ENCODE measurements at regions not wholly inside any gene's neighbourhood (a gene's known extent, or its start where the extent isn't known, plus 50 kb on each side); places are given as distances from the start of the nearest gene placed in this dataset.

DNA sequence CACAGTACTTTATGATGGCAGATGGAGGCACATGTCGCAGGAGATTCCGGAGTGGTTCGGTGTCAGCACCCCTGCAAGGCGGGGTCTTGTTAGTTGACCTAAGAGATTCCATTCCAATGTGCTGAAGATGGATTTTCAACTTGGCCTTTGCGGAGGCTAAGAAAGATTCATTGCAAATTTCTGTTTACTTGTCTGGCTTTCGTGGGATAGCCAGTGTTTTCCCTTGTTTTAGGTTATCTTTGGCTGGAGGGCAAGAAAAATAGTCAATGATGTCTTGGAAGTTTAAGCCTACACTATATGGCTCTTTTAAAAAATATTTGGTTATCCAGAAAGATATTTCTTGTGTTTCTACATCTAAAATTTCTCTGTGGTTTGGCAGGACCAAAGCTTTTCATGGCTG, 123.6 kb upstream of the PTCH1 start:
- intact Hi-C loops (cut with micrococcal nuclease) = no loop called here

More for the DNA sequence above, 123.6 kb upstream of the PTCH1 start:
- POLR2A ChIA-PET (ENCODE audit: unreplicated experiment) = no interaction called here
- Histone ChIP-seq H3K23ac (ENCODE audit: low read depth, low read length) (no peak overlapping the region), H3K9ac (ENCODE audit: low read depth, low read length) (no peak overlapping the region), H3K4me2 (ENCODE audit: low read depth, low read length) (no peak overlapping the region), H2BK5ac (ENCODE audit: low read depth, low read length, poor library complexity, severe bottlenecking) (no peak overlapping the region), H3K27me3 (ENCODE audit: control insufficient read depth, insufficient read depth, low read length) (peaks cover 2% of the 10 kb centered on the region; the same call in 1 of the 2 replicates), H3K4me3 (ENCODE audit: insufficient read depth, low read depth, low read length) (no peak overlapping the region), H3K18ac (ENCODE audit: low read depth, low read length) (no peak overlapping the region), H4K20me1 (ENCODE audit: insufficient read depth, low read length) (no peaks in the 10 kb centered on the region), H3K4ac (ENCODE audit: low read depth, low read length) (no peak overlapping the region), H3K79me1 (ENCODE audit: low read depth in 1 of 2, low read length in 2 of 2) (no peaks in the 10 kb centered on the region), H3K36me3 (ENCODE audit: control insufficient read depth, insufficient read depth, low read length) (no peaks in the 10 kb centered on the region), H3K9me1 (ENCODE audit: insufficient read depth, low read length) (no peaks in the 10 kb centered on the region), H4K8ac (ENCODE audit: low read depth in 2 of 2, low read length in 2 of 2) (no peak overlapping the region), H2BK15ac (ENCODE audit: low read depth, low read length) (no peak overlapping the region), H2AK9ac (replicated peaks; ENCODE audit: low read depth, low read length, poor library complexity) (no peak overlapping the region), H4K91ac (ENCODE audit: insufficient read depth, low read depth, low read length) (no peak overlapping the region), H2BK120ac (ENCODE audit: low read depth, low read length) (no peak overlapping the region), H2AK5ac (ENCODE audit: low read depth, low read length) (no peak overlapping the region), H3K14ac (replicated peaks; ENCODE audit: low read depth, low read length) (no peak overlapping the region), H3K56ac (ENCODE audit: extremely low read depth, insufficient read depth, low read length) (no peak overlapping the region), H3K4me1 (ENCODE audit: control insufficient read depth, insufficient read depth, low read length) (no peaks in the 10 kb centered on the region), H4K5ac (ENCODE audit: low read depth, low read length) (no peak overlapping the region), H3K27ac (ENCODE audit: insufficient read depth, low read length) (no peak overlapping the region), H2BK20ac (ENCODE audit: low read depth, low read length) (no peak overlapping the region), H2AFZ (replicated peaks; ENCODE audit: low read length, poor library complexity) (no peak overlapping the region), H3K9me3 (ENCODE audit: control insufficient read depth, insufficient read depth, low read length) (peaks cover 2% of the 10 kb centered on the region; the same call in 1 of the 2 replicates)
- in situ Hi-C loops (cut with MboI; ENCODE audit: low sequenced_read_pairs) (no loop called here), dilution Hi-C loops (cut with HindIII; ENCODE audit: low sequenced_read_pairs, unreplicated experiment) (no loop called here)
- BruUV-seq (replicated peaks) = no TSS peak
- TF ChIP-seq, protein P1, sequence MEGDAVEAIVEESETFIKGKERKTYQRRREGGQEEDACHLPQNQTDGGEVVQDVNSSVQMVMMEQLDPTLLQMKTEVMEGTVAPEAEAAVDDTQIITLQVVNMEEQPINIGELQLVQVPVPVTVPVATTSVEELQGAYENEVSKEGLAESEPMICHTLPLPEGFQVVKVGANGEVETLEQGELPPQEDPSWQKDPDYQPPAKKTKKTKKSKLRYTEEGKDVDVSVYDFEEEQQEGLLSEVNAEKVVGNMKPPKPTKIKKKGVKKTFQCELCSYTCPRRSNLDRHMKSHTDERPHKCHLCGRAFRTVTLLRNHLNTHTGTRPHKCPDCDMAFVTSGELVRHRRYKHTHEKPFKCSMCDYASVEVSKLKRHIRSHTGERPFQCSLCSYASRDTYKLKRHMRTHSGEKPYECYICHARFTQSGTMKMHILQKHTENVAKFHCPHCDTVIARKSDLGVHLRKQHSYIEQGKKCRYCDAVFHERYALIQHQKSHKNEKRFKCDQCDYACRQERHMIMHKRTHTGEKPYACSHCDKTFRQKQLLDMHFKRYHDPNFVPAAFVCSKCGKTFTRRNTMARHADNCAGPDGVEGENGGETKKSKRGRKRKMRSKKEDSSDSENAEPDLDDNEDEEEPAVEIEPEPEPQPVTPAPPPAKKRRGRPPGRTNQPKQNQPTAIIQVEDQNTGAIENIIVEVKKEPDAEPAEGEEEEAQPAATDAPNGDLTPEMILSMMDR (conservative IDR thresholded peaks at IDR 0.05; ENCODE audit: low read depth, low read length) = no peak
- TF ChIP-seq RFX5 (IDR thresholded peaks at IDR 0.05; ENCODE audit: low read depth, low read length) (no peak), POLR2A (IDR thresholded peaks at IDR 0.05; ENCODE audit: low read depth, low read length) (no peak), FOS (IDR thresholded peaks at IDR 0.05; ENCODE audit: low read depth, low read length) (no peak)
- 71% methylated on average over 5 of the region's 6 CpGs; no CpG with 5 or more reads in 1 of the 2 experiments for WGBS, 2 experiments (ENCODE audit: extremely low coverage in 2 of 2, insufficient read length in 1 of 2)
- DNase-seq = no peak
- ATAC-seq (ENCODE audit: low read depth) = no peak
- CTCF ChIA-PET = no interaction called here
